Ovary (tissue), 3 donors: ENCODE measurements at regions not wholly inside any gene's neighbourhood (a gene's known extent, or its start where the extent isn't known, plus 50 kb on each side); places are given as distances from the start of the nearest gene placed in this dataset.

Experiments used
- POLR2A ChIP-seq: fragments of 450-650 bp; IDR thresholded peaks from one replicate; pipeline ENCODE4 v1.6.1; 2017; ENCODE audit warnings: antibody characterized with exemption, mild to moderate bottlenecking, moderate library complexity
- TF ChIP-seq, protein P1 (sequence below), 3 donors: fragments of 450-650 bp in 2 of 3; fragments of 200-600 bp in 1 of 3; IDR thresholded peaks; one replicate each; pipeline versions ENCODE4 v1.5.1 to v1.8.0; 2016 to 2022; ENCODE audit warnings: antibody characterized with exemption in 3 of 3, mild to moderate bottlenecking in 1 of 3
- donor health status: DM: no; HTN: no; CAD: no.

DNA sequence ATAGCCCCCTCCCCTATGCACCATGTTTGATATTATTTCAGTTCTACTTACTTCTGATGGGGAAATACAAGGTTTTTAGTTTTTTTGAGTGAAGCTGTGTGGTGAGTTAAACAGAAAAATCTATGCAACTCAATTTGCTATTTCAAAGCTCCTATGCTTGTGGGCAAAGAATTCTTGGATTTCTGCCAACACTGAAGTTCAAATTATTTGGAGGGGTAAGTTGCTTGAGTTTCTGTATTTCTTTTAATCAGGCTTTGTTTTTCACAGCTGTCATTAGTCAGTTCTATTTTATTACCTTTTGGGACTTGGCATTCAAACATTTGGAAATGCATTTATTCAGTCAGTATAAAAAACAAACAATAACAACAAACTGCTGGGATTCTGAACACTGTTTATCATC, 407.5 kb upstream of the MGAT4C start:
- TF ChIP-seq, protein P1, sequence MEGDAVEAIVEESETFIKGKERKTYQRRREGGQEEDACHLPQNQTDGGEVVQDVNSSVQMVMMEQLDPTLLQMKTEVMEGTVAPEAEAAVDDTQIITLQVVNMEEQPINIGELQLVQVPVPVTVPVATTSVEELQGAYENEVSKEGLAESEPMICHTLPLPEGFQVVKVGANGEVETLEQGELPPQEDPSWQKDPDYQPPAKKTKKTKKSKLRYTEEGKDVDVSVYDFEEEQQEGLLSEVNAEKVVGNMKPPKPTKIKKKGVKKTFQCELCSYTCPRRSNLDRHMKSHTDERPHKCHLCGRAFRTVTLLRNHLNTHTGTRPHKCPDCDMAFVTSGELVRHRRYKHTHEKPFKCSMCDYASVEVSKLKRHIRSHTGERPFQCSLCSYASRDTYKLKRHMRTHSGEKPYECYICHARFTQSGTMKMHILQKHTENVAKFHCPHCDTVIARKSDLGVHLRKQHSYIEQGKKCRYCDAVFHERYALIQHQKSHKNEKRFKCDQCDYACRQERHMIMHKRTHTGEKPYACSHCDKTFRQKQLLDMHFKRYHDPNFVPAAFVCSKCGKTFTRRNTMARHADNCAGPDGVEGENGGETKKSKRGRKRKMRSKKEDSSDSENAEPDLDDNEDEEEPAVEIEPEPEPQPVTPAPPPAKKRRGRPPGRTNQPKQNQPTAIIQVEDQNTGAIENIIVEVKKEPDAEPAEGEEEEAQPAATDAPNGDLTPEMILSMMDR (IDR thresholded peaks at IDR 0.05): no peak
- no peak for TF ChIP-seq POLR2A
